ENCODE measurements at regions not wholly inside any gene's neighbourhood (a gene's known extent, or its start where the extent isn't known, plus 50 kb on each side); places are given as distances from the start of the nearest gene placed in this dataset.
A peak's percentile ranks its signal among the peaks of the same experiment; 100 is the strongest.

GRCh38 chr5:97751540-97751939, 568.5 kb upstream of the RIOK2 start:
- Histone ChIP-seq H3K4me1 (ENCODE audit: control insufficient read depth in 3 of 3, insufficient read depth in 2 of 3, low read depth in 1 of 3, low read length in 2 of 3) (no peaks in the 10 kb centered on the region), H3K4me3 (ENCODE audit: low read depth in 1 of 3, low read length in 3 of 3) (no peak overlapping the region), H3K27me3 (ENCODE audit: control insufficient read depth in 3 of 3, insufficient read depth in 3 of 3, low read length in 3 of 3) (no peaks in the 10 kb centered on the region), H3K27ac (ENCODE audit: low read depth in 1 of 3, low read length in 2 of 3) (no peak overlapping the region), H3K9me3 (ENCODE audit: control insufficient read depth in 2 of 2, insufficient read depth in 1 of 2, low read depth in 1 of 2, low read length in 1 of 2) (no peaks in the 10 kb centered on the region), H3K36me3 (ENCODE audit: control insufficient read depth in 3 of 3, insufficient read depth in 2 of 3, low read depth in 1 of 3, low read length in 3 of 3) (no peaks in the 10 kb centered on the region)
- DNase-seq = no peak
- FAIRE-seq = no peak
- 45 to 63% (median 50%) methylated on average over 1 of the region's 1 CpG for WGBS, 3 donors

DNA sequence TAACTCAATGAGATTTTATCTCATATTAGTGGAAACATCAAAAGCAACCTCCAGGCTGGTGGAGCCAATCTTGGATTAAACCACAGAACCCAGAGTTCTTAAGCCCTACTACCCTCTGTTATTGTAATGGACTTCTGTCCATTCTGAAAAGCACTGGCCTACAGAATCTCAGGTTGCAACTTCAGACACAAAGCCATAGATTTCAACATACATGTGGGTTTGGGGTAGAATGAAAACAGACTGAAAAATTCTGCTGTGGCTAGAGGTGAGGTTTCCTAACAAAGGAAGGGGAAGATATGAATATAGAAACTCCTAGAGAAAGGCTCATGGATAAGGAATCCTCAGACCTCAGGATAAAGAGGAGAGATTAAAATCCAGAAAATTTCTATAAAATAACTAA, 569.8 kb upstream of the RIOK2 start:
- no peaks in the 10 kb centered on the region for H3K27me3 ChIP-seq (ENCODE audit: control insufficient read depth in 3 of 3, insufficient read depth in 3 of 3, low read length in 3 of 3)
- no peak overlapping the region for H3K27ac ChIP-seq (ENCODE audit: low read depth in 1 of 3, low read length in 2 of 3)
- no peak for FAIRE-seq

GRCh38 chr5:97762483-97762882, 579.4 kb upstream of the RIOK2 start:
- FAIRE-seq = no peak
- no peaks in the 10 kb centered on the region for H3K9me3 ChIP-seq (ENCODE audit: control insufficient read depth in 2 of 2, insufficient read depth in 1 of 2, low read depth in 1 of 2, low read length in 1 of 2)
- H3K4me3 ChIP-seq (ENCODE audit: low read depth in 1 of 3, low read length in 3 of 3) = no peak overlapping the region
- peaks cover 0 to 1% (median 0%) of the 10 kb centered on the region in 3 donors for H3K4me1 ChIP-seq (ENCODE audit: control insufficient read depth in 3 of 3, insufficient read depth in 2 of 3, low read depth in 1 of 3, low read length in 2 of 3)
- DNase-seq = peak in 1 of 2 donors; percentile 19
- H3K27me3 ChIP-seq (ENCODE audit: control insufficient read depth in 3 of 3, insufficient read depth in 3 of 3, low read length in 3 of 3) = no peaks in the 10 kb centered on the region
- no peak overlapping the region for H3K27ac ChIP-seq (ENCODE audit: low read depth in 1 of 3, low read length in 2 of 3)
- H3K36me3 ChIP-seq (ENCODE audit: control insufficient read depth in 3 of 3, insufficient read depth in 2 of 3, low read depth in 1 of 3, low read length in 3 of 3) = no peaks in the 10 kb centered on the region

More for the DNA sequence above, 569.8 kb upstream of the RIOK2 start:
- no peaks in the 10 kb centered on the region for H3K9me3 ChIP-seq (ENCODE audit: control insufficient read depth in 2 of 2, insufficient read depth in 1 of 2, low read depth in 1 of 2, low read length in 1 of 2)
- no peak for DNase-seq
- H3K36me3 ChIP-seq (ENCODE audit: control insufficient read depth in 3 of 3, insufficient read depth in 2 of 3, low read depth in 1 of 3, low read length in 3 of 3) = no peaks in the 10 kb centered on the region
- H3K4me1 ChIP-seq (ENCODE audit: control insufficient read depth in 3 of 3, insufficient read depth in 2 of 3, low read depth in 1 of 3, low read length in 2 of 3) = no peaks in the 10 kb centered on the region
- no peak overlapping the region for H3K4me3 ChIP-seq (ENCODE audit: low read depth in 1 of 3, low read length in 3 of 3)

GRCh38 chr5:97764700-97765099, 581.7 kb upstream of the RIOK2 start:
- 84 to 94% (median 85%) methylated on average over 3 of the region's 3 CpGs for WGBS, 3 donors
- H3K27ac ChIP-seq (ENCODE audit: low read depth in 1 of 3, low read length in 2 of 3) = no peak overlapping the region
- no peaks in the 10 kb centered on the region for H3K36me3 ChIP-seq (ENCODE audit: control insufficient read depth in 3 of 3, insufficient read depth in 2 of 3, low read depth in 1 of 3, low read length in 3 of 3)
- peaks cover 0 to 1% (median 0%) of the 10 kb centered on the region in 3 donors for H3K4me1 ChIP-seq (ENCODE audit: control insufficient read depth in 3 of 3, insufficient read depth in 2 of 3, low read depth in 1 of 3, low read length in 2 of 3)
- no peak for DNase-seq
- no peak overlapping the region for H3K4me3 ChIP-seq (ENCODE audit: low read depth in 1 of 3, low read length in 3 of 3)
- H3K9me3 ChIP-seq (ENCODE audit: control insufficient read depth in 2 of 2, insufficient read depth in 1 of 2, low read depth in 1 of 2, low read length in 1 of 2) = no peaks in the 10 kb centered on the region
- no peaks in the 10 kb centered on the region for H3K27me3 ChIP-seq (ENCODE audit: control insufficient read depth in 3 of 3, insufficient read depth in 3 of 3, low read length in 3 of 3)
- FAIRE-seq = no peak

GRCh38 chr5:97778451-97778850, 595.4 kb upstream of the RIOK2 start:
- no peak for FAIRE-seq
- no peak overlapping the region for H3K4me3 ChIP-seq (ENCODE audit: low read depth in 1 of 3, low read length in 3 of 3)
- H3K36me3 ChIP-seq (ENCODE audit: control insufficient read depth in 3 of 3, insufficient read depth in 2 of 3, low read depth in 1 of 3, low read length in 3 of 3) = no peaks in the 10 kb centered on the region
- 85 to 93% (median 86%) methylated on average over 2 of the region's 2 CpGs for WGBS, 3 donors
- DNase-seq = no peak
- H3K4me1 ChIP-seq (ENCODE audit: control insufficient read depth in 3 of 3, insufficient read depth in 2 of 3, low read depth in 1 of 3, low read length in 2 of 3) = no peaks in the 10 kb centered on the region
- no peak overlapping the region for H3K27ac ChIP-seq (ENCODE audit: low read depth in 1 of 3, low read length in 2 of 3)
- no peaks in the 10 kb centered on the region for H3K27me3 ChIP-seq (ENCODE audit: control insufficient read depth in 3 of 3, insufficient read depth in 3 of 3, low read length in 3 of 3)
- H3K9me3 ChIP-seq (ENCODE audit: control insufficient read depth in 2 of 2, insufficient read depth in 1 of 2, low read depth in 1 of 2, low read length in 1 of 2) = peaks cover 0 to 8% of the 10 kb centered on the region in 2 donors

GRCh38 chr5:97788369-97788768, 605.3 kb upstream of the RIOK2 start:
- Histone ChIP-seq H3K27ac (ENCODE audit: low read depth in 1 of 3, low read length in 2 of 3) (no peak overlapping the region), H3K9me3 (ENCODE audit: control insufficient read depth in 2 of 2, insufficient read depth in 1 of 2, low read depth in 1 of 2, low read length in 1 of 2) (no peaks in the 10 kb centered on the region), H3K36me3 (ENCODE audit: control insufficient read depth in 3 of 3, insufficient read depth in 2 of 3, low read depth in 1 of 3, low read length in 3 of 3) (no peaks in the 10 kb centered on the region), H3K4me1 (ENCODE audit: control insufficient read depth in 3 of 3, insufficient read depth in 2 of 3, low read depth in 1 of 3, low read length in 2 of 3) (no peaks in the 10 kb centered on the region), H3K27me3 (ENCODE audit: control insufficient read depth in 3 of 3, insufficient read depth in 3 of 3, low read length in 3 of 3) (no peaks in the 10 kb centered on the region), H3K4me3 (ENCODE audit: low read depth in 1 of 3, low read length in 3 of 3) (no peak overlapping the region)
- no peak for DNase-seq
- peak; percentile 84 for FAIRE-seq
- WGBS, 3 donors = 77 to 93% (median 91%) methylated on average over 1 of the region's 1 CpG

DNA sequence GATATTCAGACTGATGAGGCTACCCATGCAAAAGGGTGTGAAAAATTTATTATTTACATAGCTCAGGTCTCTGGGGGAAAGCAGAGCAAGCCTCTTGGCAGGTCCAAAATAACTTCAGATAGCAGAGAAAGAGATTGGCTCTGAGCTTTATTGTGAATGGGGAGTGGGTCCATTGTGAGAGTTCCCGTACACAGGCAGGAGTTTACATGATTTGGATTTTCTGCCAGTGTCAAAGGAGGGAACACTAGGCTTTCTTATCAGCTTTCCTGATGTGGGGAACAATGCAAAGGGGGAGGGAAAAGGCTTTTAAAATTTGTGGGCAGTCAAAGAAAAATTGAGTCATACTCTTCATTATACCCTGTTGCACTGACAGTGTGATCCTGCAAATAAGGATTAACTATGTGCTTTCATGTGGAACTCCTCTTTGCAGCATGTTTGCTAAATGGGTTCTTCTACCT, 615.0 kb upstream of the RIOK2 start:
- Histone ChIP-seq H3K36me3 (ENCODE audit: control insufficient read depth in 3 of 3, insufficient read depth in 2 of 3, low read depth in 1 of 3, low read length in 3 of 3) (no peaks in the 10 kb centered on the region), H3K4me3 (ENCODE audit: low read depth in 1 of 3, low read length in 3 of 3) (no peak overlapping the region), H3K27ac (ENCODE audit: low read depth in 1 of 3, low read length in 2 of 3) (no peak overlapping the region), H3K4me1 (ENCODE audit: control insufficient read depth in 3 of 3, insufficient read depth in 2 of 3, low read depth in 1 of 3, low read length in 2 of 3) (no peaks in the 10 kb centered on the region), H3K9me3 (ENCODE audit: control insufficient read depth in 2 of 2, insufficient read depth in 1 of 2, low read depth in 1 of 2, low read length in 1 of 2) (peaks cover 0 to 8% of the 10 kb centered on the region in 2 donors), H3K27me3 (ENCODE audit: control insufficient read depth in 3 of 3, insufficient read depth in 3 of 3, low read length in 3 of 3) (no peaks in the 10 kb centered on the region)
- 64 to 81% (median 77%) methylated on average over 1 of the region's 1 CpG for WGBS, 3 donors
- FAIRE-seq = no peak
- no peak for DNase-seq

DNA sequence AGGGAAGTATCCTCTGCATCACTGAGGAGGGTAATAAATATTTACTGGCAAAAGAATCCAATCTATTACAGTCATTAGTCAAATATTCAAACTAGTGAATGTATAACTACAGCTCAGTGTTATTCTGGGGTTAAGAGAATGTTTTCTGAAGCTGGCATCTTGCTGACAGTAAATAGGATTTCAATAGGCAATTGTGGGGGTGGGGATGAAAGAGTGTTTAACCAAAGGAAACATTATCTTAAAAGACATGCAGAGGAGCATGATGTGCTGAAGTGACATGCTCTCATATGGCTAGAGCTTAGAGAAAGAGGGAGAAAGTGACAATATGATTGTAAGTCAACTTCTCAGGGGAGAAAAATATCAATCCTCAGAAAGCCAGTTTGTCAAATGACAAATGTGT, 618.4 kb upstream of the RIOK2 start:
- no peak overlapping the region for H3K4me3 ChIP-seq (ENCODE audit: low read depth in 1 of 3, low read length in 3 of 3)
- peaks cover 0 to 8% of the 10 kb centered on the region in 2 donors for H3K9me3 ChIP-seq (ENCODE audit: control insufficient read depth in 2 of 2, insufficient read depth in 1 of 2, low read depth in 1 of 2, low read length in 1 of 2)
- no peak for FAIRE-seq
- no peaks in the 10 kb centered on the region for H3K36me3 ChIP-seq (ENCODE audit: control insufficient read depth in 3 of 3, insufficient read depth in 2 of 3, low read depth in 1 of 3, low read length in 3 of 3)
- DNase-seq = no peak
- no peaks in the 10 kb centered on the region for H3K27me3 ChIP-seq (ENCODE audit: control insufficient read depth in 3 of 3, insufficient read depth in 3 of 3, low read length in 3 of 3)
- no peak overlapping the region for H3K27ac ChIP-seq (ENCODE audit: low read depth in 1 of 3, low read length in 2 of 3)
- no peaks in the 10 kb centered on the region for H3K4me1 ChIP-seq (ENCODE audit: control insufficient read depth in 3 of 3, insufficient read depth in 2 of 3, low read depth in 1 of 3, low read length in 2 of 3)

- FAIRE-seq (no peak), DNase-seq (no peak)
- Histone ChIP-seq H3K36me3 (ENCODE audit: control insufficient read depth in 3 of 3, insufficient read depth in 2 of 3, low read depth in 1 of 3, low read length in 3 of 3) (no peaks in the 10 kb centered on the region), H3K4me3 (ENCODE audit: low read depth in 1 of 3, low read length in 3 of 3) (no peak overlapping the region), H3K27ac (ENCODE audit: low read depth in 1 of 3, low read length in 2 of 3) (no peak overlapping the region), H3K9me3 (ENCODE audit: control insufficient read depth in 2 of 2, insufficient read depth in 1 of 2, low read depth in 1 of 2, low read length in 1 of 2) (peaks cover 0 to 4% of the 10 kb centered on the region in 2 donors), H3K4me1 (ENCODE audit: control insufficient read depth in 3 of 3, insufficient read depth in 2 of 3, low read depth in 1 of 3, low read length in 2 of 3) (no peaks in the 10 kb centered on the region), H3K27me3 (ENCODE audit: control insufficient read depth in 3 of 3, insufficient read depth in 3 of 3, low read length in 3 of 3) (no peaks in the 10 kb centered on the region)
- 80 to 83% (median 83%) methylated on average over 2 of the region's 2 CpGs for WGBS, 3 donors
These were observed 637.1 kb upstream of the RIOK2 start for GRCh38 chr5:97820138-97820537.
